ENCODE measurements at regions not wholly inside any gene's neighbourhood (a gene's known extent, or its start where the extent isn't known, plus 50 kb on each side); places are given as distances from the start of the nearest gene placed in this dataset.

DNA sequence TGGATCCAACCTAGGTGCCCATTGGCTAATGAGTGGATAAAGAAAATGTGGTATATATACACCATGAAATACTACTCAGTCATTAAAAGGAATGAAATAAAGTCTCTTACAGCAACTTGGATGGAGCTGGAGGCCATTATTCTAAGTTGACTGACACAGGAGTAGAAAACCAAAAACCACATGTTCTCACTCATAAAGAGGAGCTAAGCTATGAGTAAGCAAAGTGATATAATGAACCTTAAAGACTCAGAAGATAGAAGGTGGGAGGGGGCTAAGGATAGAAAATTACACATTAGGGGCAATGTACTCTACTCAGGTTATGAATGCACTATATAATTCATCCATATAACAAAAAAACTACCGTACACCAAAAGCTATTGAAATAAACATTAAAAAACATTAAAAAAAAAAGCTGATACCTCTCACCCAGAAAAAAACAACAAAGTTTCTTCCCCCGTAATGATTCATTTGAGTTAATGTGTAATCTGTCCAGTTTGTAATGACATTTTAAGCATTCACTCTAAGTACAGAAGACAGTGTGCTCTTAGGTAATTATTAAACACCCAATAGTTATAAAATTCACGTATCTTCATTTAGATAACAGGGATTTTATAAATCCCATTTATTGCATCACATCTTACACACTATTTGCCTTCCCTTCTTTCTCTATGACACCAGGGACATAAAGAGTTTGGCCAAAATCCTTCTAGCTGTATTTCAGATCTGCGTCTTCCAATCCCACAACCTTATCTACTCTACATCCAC, 941.5 kb downstream of the CDH11 start:
- no peaks in the 10 kb centered on the region for H3K27me3 ChIP-seq (ENCODE audit: control insufficient read depth, insufficient read depth, low read length)
- no peaks in the 10 kb centered on the region for H3K36me3 ChIP-seq (ENCODE audit: control insufficient read depth, insufficient read depth, low read length)
- H3K4me3 ChIP-seq (ENCODE audit: low read depth, low read length): no peak overlapping the region
- no peak for FAIRE-seq
- TF ChIP-seq, protein P1, sequence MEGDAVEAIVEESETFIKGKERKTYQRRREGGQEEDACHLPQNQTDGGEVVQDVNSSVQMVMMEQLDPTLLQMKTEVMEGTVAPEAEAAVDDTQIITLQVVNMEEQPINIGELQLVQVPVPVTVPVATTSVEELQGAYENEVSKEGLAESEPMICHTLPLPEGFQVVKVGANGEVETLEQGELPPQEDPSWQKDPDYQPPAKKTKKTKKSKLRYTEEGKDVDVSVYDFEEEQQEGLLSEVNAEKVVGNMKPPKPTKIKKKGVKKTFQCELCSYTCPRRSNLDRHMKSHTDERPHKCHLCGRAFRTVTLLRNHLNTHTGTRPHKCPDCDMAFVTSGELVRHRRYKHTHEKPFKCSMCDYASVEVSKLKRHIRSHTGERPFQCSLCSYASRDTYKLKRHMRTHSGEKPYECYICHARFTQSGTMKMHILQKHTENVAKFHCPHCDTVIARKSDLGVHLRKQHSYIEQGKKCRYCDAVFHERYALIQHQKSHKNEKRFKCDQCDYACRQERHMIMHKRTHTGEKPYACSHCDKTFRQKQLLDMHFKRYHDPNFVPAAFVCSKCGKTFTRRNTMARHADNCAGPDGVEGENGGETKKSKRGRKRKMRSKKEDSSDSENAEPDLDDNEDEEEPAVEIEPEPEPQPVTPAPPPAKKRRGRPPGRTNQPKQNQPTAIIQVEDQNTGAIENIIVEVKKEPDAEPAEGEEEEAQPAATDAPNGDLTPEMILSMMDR (IDR thresholded peaks at IDR 0.05; ENCODE audit: insufficient read depth, low read length, severe bottlenecking): no peak
- DNase-seq (ENCODE audit: low read depth): no peak

DNA sequence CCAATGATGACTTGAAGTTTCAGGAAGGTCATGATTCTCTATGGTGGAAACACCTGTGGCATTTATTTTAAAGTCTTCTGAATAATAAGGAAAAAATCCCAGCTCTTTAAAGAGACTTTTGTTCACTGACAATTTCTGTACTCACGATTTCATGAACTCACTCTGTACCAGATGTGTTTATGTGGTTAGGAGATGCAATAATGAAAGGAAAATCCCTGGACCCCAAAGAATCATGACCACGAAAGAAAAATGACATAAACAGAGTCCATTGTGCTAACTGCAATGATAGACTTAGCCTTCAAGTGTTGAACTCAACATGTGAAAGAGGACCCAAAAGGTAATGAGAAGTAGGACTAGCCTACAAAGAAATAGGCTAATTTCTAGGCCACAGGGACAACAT, 947.5 kb downstream of the CDH11 start:
- DNase-seq (ENCODE audit: low read depth): no peak
- H3K36me3 ChIP-seq (ENCODE audit: control insufficient read depth, insufficient read depth, low read length): no peaks in the 10 kb centered on the region
- TF ChIP-seq, protein P1 (IDR thresholded peaks at IDR 0.05; ENCODE audit: insufficient read depth, low read length, severe bottlenecking): no peak
- no peak overlapping the region for H3K4me3 ChIP-seq (ENCODE audit: low read depth, low read length)
- no peak for FAIRE-seq
- H3K27me3 ChIP-seq (ENCODE audit: control insufficient read depth, insufficient read depth, low read length): no peaks in the 10 kb centered on the region

DNA sequence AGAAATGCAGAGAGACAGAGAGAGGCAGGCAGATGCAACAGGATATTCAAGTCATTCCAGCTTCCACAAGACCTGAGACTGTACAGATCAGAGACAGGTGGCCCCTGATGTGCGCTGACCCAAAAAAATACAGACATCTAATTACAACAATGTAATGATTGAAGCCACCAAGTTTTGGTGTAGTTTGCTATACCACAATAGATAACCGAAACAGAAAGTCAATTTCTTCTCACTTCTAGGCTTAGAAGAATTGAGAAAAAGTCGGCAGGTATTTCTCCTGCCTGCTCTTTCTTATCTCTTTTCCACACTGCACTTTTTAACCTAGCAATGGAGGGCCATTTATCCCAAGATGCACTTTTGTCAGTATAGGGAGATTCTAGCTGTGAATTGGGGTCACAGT, 949.2 kb downstream of the CDH11 start:
- Histone ChIP-seq H3K27me3 (ENCODE audit: control insufficient read depth, insufficient read depth, low read length) (no peaks in the 10 kb centered on the region), H3K4me3 (ENCODE audit: low read depth, low read length) (no peak overlapping the region), H3K36me3 (ENCODE audit: control insufficient read depth, insufficient read depth, low read length) (no peaks in the 10 kb centered on the region)
- TF ChIP-seq, protein P1 (IDR thresholded peaks at IDR 0.05; ENCODE audit: insufficient read depth, low read length, severe bottlenecking): no peak
- FAIRE-seq (no peak), DNase-seq (ENCODE audit: low read depth) (no peak)

DNA sequence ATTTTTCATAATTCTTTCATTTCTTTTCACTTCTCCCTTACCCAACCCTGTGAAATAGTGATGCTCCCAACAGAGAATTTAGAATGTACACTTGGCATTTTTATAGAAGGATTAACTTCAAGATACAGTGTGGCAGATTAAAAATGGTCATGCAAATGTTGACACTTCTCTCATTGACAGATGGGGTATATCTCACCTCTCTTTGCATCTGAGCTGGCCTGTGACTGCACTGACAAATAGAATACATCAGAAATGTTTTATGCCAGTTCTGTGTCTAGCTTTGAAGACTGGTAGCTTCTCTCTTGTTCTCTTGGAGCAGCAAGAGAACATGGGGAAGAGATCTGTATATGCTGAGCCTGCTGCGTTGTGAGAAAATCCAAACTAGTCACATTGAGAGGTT, 949.6 kb downstream of the CDH11 start:
- no peak overlapping the region for H3K4me3 ChIP-seq (ENCODE audit: low read depth, low read length)
- FAIRE-seq (no peak), DNase-seq (ENCODE audit: low read depth) (no peak)
- no peaks in the 10 kb centered on the region for H3K36me3 ChIP-seq (ENCODE audit: control insufficient read depth, insufficient read depth, low read length)
- H3K27me3 ChIP-seq (ENCODE audit: control insufficient read depth, insufficient read depth, low read length): no peaks in the 10 kb centered on the region
- TF ChIP-seq, protein P1 (IDR thresholded peaks at IDR 0.05; ENCODE audit: insufficient read depth, low read length, severe bottlenecking): no peak

DNA sequence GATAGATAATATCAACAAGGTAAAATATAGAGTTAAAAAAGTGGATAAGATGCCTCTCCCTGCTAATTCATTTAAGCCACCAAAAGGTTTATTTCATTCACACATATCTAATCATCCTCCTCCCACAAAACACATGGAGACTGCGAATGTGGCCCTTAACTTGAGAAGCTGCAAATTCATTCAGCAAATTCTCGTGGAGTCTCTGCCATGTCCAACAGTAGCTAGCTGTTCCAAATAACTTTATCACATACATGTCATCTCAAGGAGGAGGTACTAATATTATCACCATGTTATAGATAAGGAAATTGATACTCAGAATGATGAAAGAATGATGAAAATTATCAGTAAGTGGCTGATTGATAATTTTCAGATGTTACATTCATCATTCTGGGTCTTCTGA, 950.2 kb downstream of the CDH11 start:
- Histone ChIP-seq H3K36me3 (ENCODE audit: control insufficient read depth, insufficient read depth, low read length) (no peaks in the 10 kb centered on the region), H3K4me3 (ENCODE audit: low read depth, low read length) (no peak overlapping the region), H3K27me3 (ENCODE audit: control insufficient read depth, insufficient read depth, low read length) (no peaks in the 10 kb centered on the region)
- FAIRE-seq: no peak
- TF ChIP-seq, protein P1 (IDR thresholded peaks at IDR 0.05; ENCODE audit: insufficient read depth, low read length, severe bottlenecking): no peak
- no peak for DNase-seq (ENCODE audit: low read depth)

DNA sequence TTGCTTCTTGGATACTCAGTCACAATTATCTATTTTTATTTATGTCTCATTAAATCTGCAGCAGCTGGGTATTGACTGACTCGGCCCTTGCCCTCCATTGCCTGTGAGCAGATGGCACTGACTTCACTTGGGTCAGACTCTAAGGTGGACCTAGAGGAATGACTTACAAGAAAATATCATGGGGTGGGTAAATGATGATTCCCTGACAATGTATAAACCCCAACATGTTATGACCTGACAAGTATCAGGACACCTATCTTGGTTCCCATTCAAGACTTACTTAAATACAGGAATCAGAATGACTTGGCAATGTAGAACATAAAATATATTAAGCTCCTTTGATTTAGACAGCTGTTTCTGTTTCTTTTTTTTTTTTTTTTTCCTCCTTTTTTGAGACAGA, 953.5 kb downstream of the CDH11 start:
- Histone ChIP-seq H3K36me3 (ENCODE audit: control insufficient read depth, insufficient read depth, low read length) (no peaks in the 10 kb centered on the region), H3K27me3 (ENCODE audit: control insufficient read depth, insufficient read depth, low read length) (no peaks in the 10 kb centered on the region), H3K4me3 (ENCODE audit: low read depth, low read length) (no peak overlapping the region)
- DNase-seq (ENCODE audit: low read depth) (peak; percentile 48), FAIRE-seq (no peak)
- TF ChIP-seq, protein P1 (IDR thresholded peaks at IDR 0.05; ENCODE audit: insufficient read depth, low read length, severe bottlenecking): no peak

All from bronchial epithelial cell (primary cell).